Activated T-cell treated with anti-CD3 and anti-CD28 coated beads, Interleukin-2, amount 50 U/mL, for 72 hours (primary cell): ENCODE measurements at regions not wholly inside any gene's neighbourhood (a gene's known extent, or its start where the extent isn't known, plus 50 kb on each side); places are given as distances from the start of the nearest gene placed in this dataset.

Source experiments
- ATAC-seq, 2 donors: fragments of 150-1000 bp; cut with Tn5 transposase; replicated peaks in 1 of 2; 2 replicates each; pipeline ENCODE4 v1.10.0; 2021; ENCODE audit warnings: moderate library complexity in 2 of 2, mild to moderate bottlenecking in 1 of 2
- DNase-seq, 2 donors: peaks; one replicate each; pipeline ENCODE4 v3.0.0; 2021 to 2022; ENCODE audit warnings: mixed read lengths in 1 of 2
- H3K27ac Mint-ChIP-seq: one replicate; pipeline ENCODE4 v1.8.0; 2022; ENCODE audit warnings: mild to moderate bottlenecking, moderate library complexity, mixed read lengths
- H3K27me3 Mint-ChIP-seq: one replicate; pipeline ENCODE4 v1.8.0; 2022; ENCODE audit warnings: low read depth, mixed read lengths
- H3K36me3 Mint-ChIP-seq, 2 donors: one replicate each; pipeline ENCODE4 v1.8.0; 2022; ENCODE audit warnings: mixed read lengths in 2 of 2, mild to moderate bottlenecking in 1 of 2; ENCODE audit not compliant: insufficient read depth in 2 of 2
- H3K4me1 Mint-ChIP-seq: one replicate; pipeline ENCODE4 v1.8.0; 2022; ENCODE audit warnings: low read depth, mixed read lengths
- H3K4me3 Mint-ChIP-seq, 2 donors: one replicate each; pipeline ENCODE4 v1.8.0; 2022; ENCODE audit warnings: mild to moderate bottlenecking in 2 of 2, mixed read lengths in 2 of 2, moderate library complexity in 2 of 2
- H3K9me3 Mint-ChIP-seq, 2 donors: one replicate each; pipeline ENCODE4 v1.8.0; 2022; ENCODE audit warnings: mixed read lengths in 2 of 2

DNA sequence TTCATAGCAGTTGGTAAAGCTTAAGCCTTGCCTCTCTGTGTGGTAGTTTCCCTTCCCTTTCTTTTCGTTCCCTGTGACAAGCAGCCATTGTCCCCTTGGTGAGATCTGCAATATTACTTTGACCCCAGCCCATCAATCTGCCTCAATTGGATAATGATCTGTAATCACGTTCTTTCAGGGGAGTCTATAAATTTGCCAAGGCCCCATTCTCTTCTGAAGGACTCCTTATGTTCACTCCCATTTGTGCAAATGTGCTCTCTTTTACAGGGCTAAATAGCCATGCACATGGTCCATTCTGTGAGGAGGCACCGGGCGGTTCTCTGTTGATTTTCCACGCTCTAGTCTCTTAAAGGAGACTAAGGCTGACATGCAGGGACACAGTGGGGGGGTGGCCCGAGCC lies 660.4 kb upstream of the SLC35B3 start:
- ATAC-seq (no peak), DNase-seq (no peak)
- Mint-ChIP-seq H3K27me3 (no peaks in the 10 kb centered on the region), H3K27ac (no peak overlapping the region), H3K4me3 (no peak overlapping the region), H3K36me3 (no peaks in the 10 kb centered on the region), H3K4me1 (no peaks in the 10 kb centered on the region), H3K9me3 (peaks cover 2 to 3% of the 10 kb centered on the region in 2 donors)

DNA sequence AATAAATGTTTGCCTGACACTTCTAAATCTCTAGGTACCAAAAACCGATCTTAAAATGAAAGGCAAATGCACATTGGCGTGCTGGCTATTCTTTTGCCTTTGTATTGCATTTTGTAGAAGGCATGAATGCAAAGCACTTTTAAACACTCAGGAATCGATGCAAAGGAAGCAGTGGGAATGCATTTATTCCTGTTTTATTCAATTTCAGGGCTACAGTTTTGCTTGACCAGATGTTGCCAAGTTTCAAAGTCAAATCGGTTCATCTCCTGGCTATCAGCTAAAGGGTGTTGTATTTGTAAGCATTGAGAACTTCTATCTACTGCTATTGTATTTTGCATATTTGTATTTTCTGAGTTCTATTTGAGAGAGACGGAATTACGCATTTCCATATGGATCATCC lies 659.8 kb upstream of the SLC35B3 start:
- Mint-ChIP-seq H3K4me3 (no peak overlapping the region), H3K27ac (no peak overlapping the region), H3K27me3 (no peaks in the 10 kb centered on the region), H3K4me1 (no peaks in the 10 kb centered on the region), H3K9me3 (peaks cover 0 to 2% of the 10 kb centered on the region in 2 donors), H3K36me3 (no peaks in the 10 kb centered on the region)
- ATAC-seq: no peak
- DNase-seq: no peak

DNA sequence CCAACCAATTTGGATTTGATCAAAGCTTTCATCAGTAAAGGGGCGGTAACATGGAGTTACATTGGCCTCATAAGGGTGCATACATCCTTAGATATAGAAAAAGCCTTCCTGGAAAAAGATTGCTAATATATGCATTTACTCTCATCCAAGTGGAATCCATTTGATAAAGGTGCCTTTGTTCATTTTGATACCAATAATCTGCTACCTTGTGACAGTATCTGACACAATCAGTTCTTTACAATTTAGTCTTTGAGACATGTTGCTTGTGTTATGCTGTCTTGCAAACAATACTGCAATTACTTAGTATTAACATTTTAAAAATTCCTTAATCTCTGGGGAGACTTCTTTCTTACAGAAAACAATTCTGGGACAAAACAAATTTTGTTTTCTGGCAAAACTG lies 654.4 kb upstream of the SLC35B3 start:
- Mint-ChIP-seq H3K9me3 (peaks cover 0 to 2% of the 10 kb centered on the region in 2 donors), H3K36me3 (no peaks in the 10 kb centered on the region), H3K4me3 (no peak overlapping the region), H3K27ac (no peak overlapping the region), H3K27me3 (no peaks in the 10 kb centered on the region), H3K4me1 (no peaks in the 10 kb centered on the region)
- no peak for ATAC-seq
- DNase-seq: no peak

DNA sequence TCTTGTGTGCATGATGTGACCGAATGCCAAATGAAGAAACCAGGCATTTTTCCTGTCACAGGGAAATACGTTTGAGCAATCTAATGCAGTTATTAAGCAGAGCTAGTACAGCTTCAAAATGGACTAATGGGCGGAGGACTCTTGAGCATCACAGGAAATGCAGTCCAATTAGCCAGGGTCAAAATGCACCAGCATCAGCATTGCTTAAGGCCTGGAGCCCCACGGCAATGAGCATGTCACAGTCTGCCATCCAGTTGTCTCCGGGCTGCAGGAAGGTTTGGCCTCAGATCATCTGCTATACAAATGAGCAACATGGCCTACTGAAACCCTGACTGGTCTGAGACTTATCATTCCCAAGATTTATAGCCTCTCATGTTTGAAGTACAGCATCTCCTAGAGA lies 652.1 kb upstream of the SLC35B3 start:
- DNase-seq (no peak), ATAC-seq (no peak)
- Mint-ChIP-seq H3K9me3 (peaks cover 0 to 2% of the 10 kb centered on the region in 2 donors), H3K27ac (no peak overlapping the region), H3K4me1 (no peaks in the 10 kb centered on the region), H3K4me3 (no peak overlapping the region), H3K36me3 (no peaks in the 10 kb centered on the region), H3K27me3 (no peaks in the 10 kb centered on the region)

DNA sequence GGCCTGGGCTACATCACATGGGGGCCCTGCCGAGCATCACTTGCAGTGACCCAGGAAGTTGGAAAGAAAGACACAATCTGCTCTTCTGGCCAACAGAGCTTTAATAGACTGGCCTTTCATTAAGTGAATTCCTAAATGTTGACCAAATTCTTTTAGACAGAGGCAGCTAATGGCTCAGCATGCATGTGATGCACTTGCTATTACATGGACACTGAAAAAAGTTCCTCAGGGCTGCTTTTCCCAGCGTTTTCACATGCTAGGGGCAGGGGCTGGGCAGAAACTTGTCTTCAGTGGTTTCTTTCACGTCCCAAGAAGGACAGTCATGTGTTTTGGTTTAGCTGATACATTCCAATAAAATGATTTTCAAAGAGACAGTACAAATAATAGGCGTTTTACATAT lies 651.0 kb upstream of the SLC35B3 start:
- no peaks in the 10 kb centered on the region for H3K27me3 Mint-ChIP-seq
- H3K4me1 Mint-ChIP-seq: no peaks in the 10 kb centered on the region
- H3K4me3 Mint-ChIP-seq: no peak overlapping the region
- H3K27ac Mint-ChIP-seq: no peak overlapping the region
- no peaks in the 10 kb centered on the region for H3K36me3 Mint-ChIP-seq
- H3K9me3 Mint-ChIP-seq: peaks cover 0 to 2% of the 10 kb centered on the region in 2 donors
- DNase-seq: no peak
- no peak for ATAC-seq

DNA sequence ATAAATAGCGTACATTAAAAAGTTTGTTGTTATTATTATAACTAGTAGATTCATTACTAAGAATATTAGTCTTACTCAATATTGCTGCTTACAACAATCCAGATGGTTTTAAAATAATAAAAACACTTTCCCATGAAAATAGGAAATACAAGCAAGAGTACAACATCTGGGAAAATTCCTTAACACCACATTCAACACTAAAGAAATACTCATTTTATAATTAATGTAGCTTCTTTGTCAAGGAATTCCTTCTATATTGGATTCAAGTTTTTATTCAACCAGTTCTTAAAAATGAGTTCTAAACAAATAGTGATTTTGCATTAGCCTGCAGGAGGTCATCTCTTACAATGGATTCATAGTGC lies 650.3 kb upstream of the SLC35B3 start:
- no peak for ATAC-seq
- no peaks in the 10 kb centered on the region for H3K27me3 Mint-ChIP-seq
- no peak overlapping the region for H3K4me3 Mint-ChIP-seq
- H3K36me3 Mint-ChIP-seq: no peaks in the 10 kb centered on the region
- H3K9me3 Mint-ChIP-seq: peaks cover 0 to 2% of the 10 kb centered on the region in 2 donors
- no peak for DNase-seq
- no peaks in the 10 kb centered on the region for H3K4me1 Mint-ChIP-seq
- no peak overlapping the region for H3K27ac Mint-ChIP-seq

DNA sequence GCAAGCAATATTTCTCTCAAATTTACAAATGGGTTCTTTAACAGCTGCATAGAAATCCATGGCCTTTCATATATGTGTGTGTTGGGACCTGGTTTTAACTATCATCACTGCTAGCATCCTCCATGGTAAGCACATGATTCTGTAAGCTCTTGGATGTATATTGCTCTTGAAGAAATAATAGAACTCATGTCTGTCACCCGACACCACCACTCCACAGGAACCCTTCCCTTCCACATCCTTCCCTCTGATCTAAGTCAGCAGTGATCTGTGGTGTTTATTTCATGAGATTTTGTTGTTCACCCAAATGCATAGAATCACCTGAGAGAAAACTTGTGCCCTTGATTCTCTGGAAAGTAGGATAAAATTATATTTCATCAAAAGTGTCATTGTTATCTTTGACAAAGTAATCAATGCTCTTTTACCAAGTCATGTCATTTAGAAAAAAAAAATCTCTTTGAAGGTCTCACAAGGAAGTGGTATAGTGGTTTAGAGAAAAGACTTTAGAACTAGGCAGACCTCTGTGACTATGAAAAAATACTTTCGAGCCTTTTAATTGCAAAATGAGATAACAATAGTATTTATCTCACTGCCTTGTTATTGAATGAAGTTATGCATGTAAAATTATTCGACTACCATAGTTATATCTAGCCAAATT lies 649.8 kb upstream of the SLC35B3 start:
- H3K36me3 Mint-ChIP-seq: no peaks in the 10 kb centered on the region
- no peak for ATAC-seq
- no peak for DNase-seq
- H3K4me3 Mint-ChIP-seq: no peak overlapping the region
- no peaks in the 10 kb centered on the region for H3K27me3 Mint-ChIP-seq
- H3K4me1 Mint-ChIP-seq: no peaks in the 10 kb centered on the region
- peaks cover 0 to 2% of the 10 kb centered on the region in 2 donors for H3K9me3 Mint-ChIP-seq
- no peak overlapping the region for H3K27ac Mint-ChIP-seq

DNA sequence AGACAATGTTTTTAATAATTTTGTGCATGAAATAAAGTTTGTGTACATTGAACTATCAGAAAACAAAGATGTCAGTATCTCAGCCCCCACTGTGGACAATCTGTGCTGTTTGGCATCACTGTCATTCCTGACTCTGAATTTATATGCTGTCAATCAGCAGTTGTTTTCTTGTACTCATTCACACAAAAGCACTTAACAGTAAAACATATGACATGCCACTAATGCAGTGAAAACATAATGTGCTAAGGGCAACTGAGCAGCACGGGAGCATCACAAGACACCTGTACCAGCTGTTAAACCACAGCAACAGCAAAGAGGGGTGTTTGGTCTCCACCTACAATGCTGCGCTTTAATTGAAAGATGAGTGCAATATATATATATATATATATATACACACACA lies 647.8 kb upstream of the SLC35B3 start:
- DNase-seq: no peak
- no peak for ATAC-seq
- no peak overlapping the region for H3K4me3 Mint-ChIP-seq
- peaks cover 0 to 8% of the 10 kb centered on the region in 2 donors for H3K9me3 Mint-ChIP-seq
- H3K4me1 Mint-ChIP-seq: no peaks in the 10 kb centered on the region
- no peaks in the 10 kb centered on the region for H3K36me3 Mint-ChIP-seq
- no peaks in the 10 kb centered on the region for H3K27me3 Mint-ChIP-seq
- H3K27ac Mint-ChIP-seq: no peak overlapping the region

DNA sequence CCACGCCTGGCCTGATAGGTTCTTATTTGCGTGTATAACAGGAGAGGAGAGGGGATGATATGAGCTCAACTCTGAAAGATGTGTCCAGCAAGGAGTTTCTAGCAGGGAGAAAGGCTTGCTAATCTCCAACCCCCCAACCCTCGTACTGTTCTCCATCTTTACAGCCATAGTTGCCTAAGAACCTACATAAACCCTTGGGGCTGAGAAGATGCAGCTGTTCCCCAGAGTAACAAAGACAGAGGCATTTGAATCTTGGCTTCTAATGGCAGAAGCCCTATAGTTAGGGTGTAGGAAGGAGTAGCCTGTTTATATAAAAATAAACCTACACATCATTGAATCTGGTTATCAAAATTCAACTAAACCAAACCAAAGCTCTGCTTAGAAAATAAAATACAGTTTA lies 631.4 kb upstream of the SLC35B3 start:
- DNase-seq (no peak), ATAC-seq (no peak)
- Mint-ChIP-seq H3K27me3 (no peaks in the 10 kb centered on the region), H3K4me3 (no peak overlapping the region), H3K27ac (no peak overlapping the region), H3K36me3 (no peaks in the 10 kb centered on the region), H3K9me3 (peaks cover 4 to 7% of the 10 kb centered on the region in 2 donors), H3K4me1 (no peaks in the 10 kb centered on the region)

DNA sequence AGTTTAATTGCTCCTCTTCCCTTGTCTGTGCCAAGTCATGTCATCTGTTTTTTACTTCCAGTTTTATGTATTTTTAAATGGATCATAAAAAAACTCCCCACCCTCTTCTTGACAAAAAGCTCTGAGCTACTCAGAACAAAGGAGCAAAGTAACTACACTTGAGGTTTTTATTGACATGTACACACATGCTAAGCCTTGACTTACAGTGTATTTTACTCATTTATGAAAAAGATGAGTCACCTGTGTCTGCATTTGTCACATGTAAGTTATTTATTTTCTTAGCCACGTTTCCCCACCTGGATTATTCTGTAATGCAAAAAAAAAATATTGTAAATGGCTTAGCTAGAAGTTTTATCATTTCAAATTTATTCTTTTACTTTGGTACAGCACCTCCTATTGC lies 628.8 kb upstream of the SLC35B3 start:
- Mint-ChIP-seq H3K4me1 (no peaks in the 10 kb centered on the region), H3K9me3 (peaks cover 2 to 4% of the 10 kb centered on the region in 2 donors), H3K36me3 (no peaks in the 10 kb centered on the region), H3K27me3 (no peaks in the 10 kb centered on the region), H3K4me3 (no peak overlapping the region), H3K27ac (no peak overlapping the region)
- no peak for ATAC-seq
- no peak for DNase-seq

- Mint-ChIP-seq H3K9me3 (peaks cover under 1 to 4% of the 10 kb centered on the region in 2 donors), H3K4me1 (no peaks in the 10 kb centered on the region), H3K36me3 (no peaks in the 10 kb centered on the region), H3K4me3 (no peak overlapping the region), H3K27ac (no peak overlapping the region), H3K27me3 (no peaks in the 10 kb centered on the region)
- DNase-seq (no peak), ATAC-seq (no peak)
Measured at GRCh38 chr6:9062596-9062995, 627.3 kb upstream of the SLC35B3 start.

GRCh38 chr6:9057937-9058336 lies 622.6 kb upstream of the SLC35B3 start:
- peaks cover 1 to 4% of the 10 kb centered on the region in 2 donors for H3K9me3 Mint-ChIP-seq
- DNase-seq (no peak), ATAC-seq (no peak)
- no peak overlapping the region for H3K4me3 Mint-ChIP-seq
- no peak overlapping the region for H3K27ac Mint-ChIP-seq
- no peaks in the 10 kb centered on the region for H3K36me3 Mint-ChIP-seq
- H3K4me1 Mint-ChIP-seq: no peaks in the 10 kb centered on the region
- H3K27me3 Mint-ChIP-seq: no peaks in the 10 kb centered on the region

GRCh38 chr6:9056556-9056955 lies 621.2 kb upstream of the SLC35B3 start:
- no peak overlapping the region for H3K27ac Mint-ChIP-seq
- no peaks in the 10 kb centered on the region for H3K4me1 Mint-ChIP-seq
- no peak overlapping the region for H3K4me3 Mint-ChIP-seq
- no peaks in the 10 kb centered on the region for H3K36me3 Mint-ChIP-seq
- DNase-seq: no peak
- no peaks in the 10 kb centered on the region for H3K27me3 Mint-ChIP-seq
- H3K9me3 Mint-ChIP-seq: peaks cover 1 to 4% of the 10 kb centered on the region in 2 donors
- no peak for ATAC-seq

- Mint-ChIP-seq H3K4me3 (no peak overlapping the region), H3K4me1 (no peaks in the 10 kb centered on the region), H3K27ac (no peak overlapping the region), H3K9me3 (peaks cover 1 to 6% of the 10 kb centered on the region in 2 donors), H3K27me3 (no peaks in the 10 kb centered on the region), H3K36me3 (peaks cover 0 to 5% of the 10 kb centered on the region in 2 donors)
- no peak for DNase-seq
- ATAC-seq: no peak
Measured at GRCh38 chr6:9044426-9044825, 609.1 kb upstream of the SLC35B3 start.
